Stimulated activated CD4-positive, alpha-beta T cell treated with anti-CD3 and anti-CD28 coated beads, TNF-alpha, amount 100 ng/mL, for 24 hours (primary cell): ENCODE measurements at regions not wholly inside any gene's neighbourhood (a gene's known extent, or its start where the extent isn't known, plus 50 kb on each side); places are given as distances from the start of the nearest gene placed in this dataset.
"Not testable (repeated sequence)": the region's sequence is repeated elsewhere in the genome, so short reads cannot be mapped to it uniquely, and the experiment has no call there.

Experiments used
- DNase-seq, 3 experiments: peaks; one replicate each; pipeline ENCODE4 v3.0.0-alpha.2; 2020; ENCODE audit warnings: low read depth in 3 of 3

DNA sequence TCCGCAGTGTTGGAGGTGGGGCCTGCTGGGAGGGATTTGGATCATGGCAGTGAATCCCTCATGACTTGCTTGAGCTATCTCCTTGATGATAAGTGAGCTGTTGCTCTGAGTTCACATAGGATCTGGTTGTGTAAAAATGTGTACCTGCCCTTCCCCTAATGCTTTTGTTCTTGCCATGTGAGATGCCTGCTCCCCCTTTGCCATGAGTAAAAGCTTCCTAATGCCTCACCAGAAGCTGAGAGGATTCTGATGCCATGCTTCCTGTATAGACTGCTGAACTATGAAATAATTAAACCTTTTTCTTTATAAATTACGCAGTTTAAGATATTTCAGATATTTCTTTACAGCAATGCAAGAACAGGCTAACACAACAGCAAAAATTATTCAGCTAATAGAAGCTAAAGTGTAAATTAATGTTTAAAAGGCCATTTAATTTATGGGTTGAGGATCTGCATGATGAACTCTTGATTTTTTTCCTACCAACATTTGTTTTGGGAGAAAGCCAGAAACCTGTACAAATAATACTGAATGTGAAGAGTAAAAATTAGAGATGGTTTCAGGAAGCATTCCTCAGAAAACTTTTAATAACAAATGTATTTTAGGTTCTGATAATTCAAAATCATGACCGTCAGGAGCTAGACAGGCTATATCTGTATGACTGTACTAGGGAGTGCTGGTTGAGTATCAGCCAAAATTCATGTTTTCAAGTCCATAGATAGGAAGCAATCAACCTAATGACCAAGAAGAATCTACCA is 177.5 kb upstream of the GRIA4 start:
- DNase-seq = no peak

DNA sequence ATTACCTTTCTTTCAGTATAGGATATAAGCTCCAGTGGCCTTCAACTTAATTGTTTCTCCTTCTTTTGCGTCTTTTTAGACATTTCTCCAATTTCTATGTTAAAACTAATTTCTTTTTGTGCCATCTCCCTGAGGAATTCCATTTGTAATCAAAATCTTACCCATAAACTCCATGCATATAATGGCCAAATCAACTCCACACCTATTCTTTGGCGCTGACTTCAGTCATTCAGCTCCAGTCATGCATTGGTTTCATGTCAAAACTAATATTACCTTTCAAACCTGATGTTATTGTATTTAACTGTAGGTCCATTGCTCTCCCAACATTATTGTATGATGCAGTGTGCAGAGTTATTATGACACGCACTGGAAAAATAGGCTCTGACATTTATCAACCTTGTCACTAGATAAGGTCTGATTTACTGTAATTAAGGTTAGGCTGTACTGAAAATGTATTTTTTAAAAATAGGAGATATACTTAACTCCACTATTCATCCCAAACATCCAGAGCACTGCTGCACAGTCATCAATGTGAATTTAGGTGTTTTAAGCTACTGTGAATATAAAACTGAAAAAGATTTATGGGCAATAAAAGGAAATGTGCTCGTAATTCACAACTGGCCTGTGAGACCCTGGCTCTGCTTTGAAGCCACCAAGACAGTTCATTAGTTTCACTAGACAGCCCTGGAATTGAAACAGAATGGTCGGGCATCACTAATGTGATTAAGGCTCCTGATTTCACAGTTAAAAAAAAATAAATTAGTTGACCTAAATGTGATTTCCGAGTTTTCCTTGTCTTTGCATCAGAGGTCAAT is 180.6 kb upstream of the GRIA4 start:
- DNase-seq = no peak

GRCh38 chr11:105407101-105407500 is 202.8 kb upstream of the GRIA4 start:
- no peak for DNase-seq

GRCh38 chr11:105401269-105401809 is 208.5 kb upstream of the GRIA4 start:
- DNase-seq = no peak

DNA sequence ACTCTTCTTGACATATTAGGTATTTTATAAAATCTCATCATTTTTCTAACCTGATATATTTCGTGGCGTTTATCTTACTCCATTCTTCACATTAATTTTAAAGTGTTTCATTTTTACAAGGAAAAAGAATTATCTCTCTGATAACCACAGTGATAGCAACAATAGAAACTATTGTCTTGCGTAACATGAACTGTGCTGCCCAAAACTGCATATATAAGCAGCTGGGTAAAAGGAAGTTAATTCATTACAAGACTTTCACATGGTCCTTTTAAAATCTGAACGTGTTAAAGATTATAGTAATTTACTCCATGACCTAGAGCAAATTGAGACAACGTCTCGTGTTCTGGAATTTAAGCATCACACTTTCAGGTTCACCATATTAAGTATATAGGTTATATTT is 210.4 kb upstream of the GRIA4 start:
- DNase-seq = no peak

GRCh38 chr11:105398636-105399035 is 211.2 kb upstream of the GRIA4 start:
- no peak for DNase-seq

DNA sequence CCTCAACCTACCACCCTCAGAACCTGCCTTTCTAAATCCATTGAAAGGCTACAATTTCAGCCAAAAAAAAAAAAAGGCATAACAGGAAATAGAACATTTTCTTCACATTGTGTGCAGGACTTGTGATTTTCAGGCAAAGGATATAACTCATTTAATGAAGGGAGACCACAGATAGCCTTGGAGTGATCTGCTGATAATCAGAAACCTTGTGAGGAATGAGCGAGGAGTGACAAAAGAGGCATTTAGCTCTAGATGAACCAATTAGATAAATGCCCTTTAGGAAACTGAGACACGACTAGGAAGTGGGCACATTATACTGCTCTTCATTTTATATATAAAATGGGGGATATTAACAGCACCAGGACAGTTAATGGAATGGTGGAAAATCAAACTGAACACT is 216.5 kb upstream of the GRIA4 start:
- no peak for DNase-seq

DNA sequence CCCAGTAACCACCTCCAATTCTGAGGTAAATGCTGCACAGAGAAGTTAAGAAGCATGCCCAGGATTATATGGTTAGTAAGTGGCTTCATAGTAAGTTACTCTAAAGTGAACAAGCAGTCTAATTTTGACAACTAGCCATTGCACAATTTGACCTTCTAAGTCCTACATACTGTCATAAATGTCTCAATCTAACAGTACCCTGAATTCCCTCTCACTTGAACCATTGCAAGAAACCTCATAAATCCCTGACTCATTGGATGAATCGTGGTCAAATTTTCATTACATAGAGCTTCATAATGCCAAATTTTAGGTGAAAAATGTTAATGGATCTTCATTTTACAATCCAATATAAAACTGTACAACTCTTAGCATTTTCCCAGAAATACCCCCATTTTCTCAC is 217.3 kb upstream of the GRIA4 start:
- no peak for DNase-seq

DNA sequence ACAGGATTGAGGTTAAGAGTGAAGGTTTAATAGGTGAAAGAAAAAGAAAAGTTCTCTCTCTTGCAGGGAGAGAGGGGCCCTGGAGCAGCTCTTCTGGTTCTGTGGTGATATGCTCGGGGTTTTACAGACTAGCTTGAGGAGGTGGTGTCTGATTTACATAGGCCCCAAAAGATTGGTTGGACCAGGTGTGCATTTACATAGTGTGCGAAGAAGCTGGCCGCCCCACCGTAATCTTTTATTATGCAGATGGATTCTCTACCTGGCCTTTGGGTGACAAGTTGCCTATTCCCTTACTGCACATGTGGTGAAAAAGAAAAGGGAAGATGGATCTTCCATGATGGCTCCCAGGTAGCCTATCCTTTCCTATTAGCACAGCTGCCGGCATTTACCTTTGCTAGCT is 219.9 kb upstream of the GRIA4 start:
- DNase-seq = no peak

DNA sequence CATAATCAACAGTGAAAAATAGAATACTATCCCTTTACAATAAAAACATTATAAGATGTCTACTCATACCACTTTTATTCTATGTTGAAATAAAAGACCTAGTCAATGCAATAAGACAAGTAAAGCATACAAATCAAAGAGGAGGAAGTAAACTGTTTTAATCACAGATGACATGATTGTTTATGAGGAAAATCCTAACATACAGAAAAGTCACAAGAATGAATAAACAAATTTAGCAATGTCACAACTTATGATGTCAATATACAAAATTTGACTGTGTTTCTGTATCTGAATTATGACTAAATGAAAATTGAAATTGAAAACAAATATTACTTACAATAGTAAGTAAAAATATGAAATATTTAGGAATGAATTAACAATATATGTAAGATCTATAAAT is 221.9 kb upstream of the GRIA4 start:
- no peak for DNase-seq

- DNase-seq = no peak
Observed at GRCh38 chr11:105381941-105382340, 227.9 kb upstream of the GRIA4 start.

- DNase-seq = no peak
Observed at GRCh38 chr11:105377870-105378269, 232.0 kb upstream of the GRIA4 start.

GRCh38 chr11:105372206-105372605 is 232.6 kb upstream of the CARD18 start:
- DNase-seq = no peak

DNA sequence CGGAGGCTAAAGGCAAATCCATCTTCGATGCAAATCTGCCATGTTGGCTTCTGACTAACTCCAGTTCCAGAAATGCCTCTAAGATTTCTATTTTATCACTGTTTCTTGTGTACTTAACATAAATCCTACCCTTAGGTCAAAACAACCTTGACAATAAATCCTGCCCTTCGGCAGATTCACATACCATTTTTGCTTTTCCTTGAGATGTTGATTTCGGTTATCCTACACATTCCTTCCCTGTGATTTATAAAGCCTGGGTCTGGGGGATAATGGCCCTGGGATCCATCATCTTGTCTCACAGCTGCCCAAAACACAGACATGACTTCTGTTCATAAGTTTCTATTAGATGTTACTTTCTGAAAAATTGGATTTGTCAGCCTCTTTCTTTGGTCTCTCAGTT is 231.7 kb upstream of the CARD18 start:
- no peak for DNase-seq

GRCh38 chr11:105368711-105369110 is 229.1 kb upstream of the CARD18 start:
- no peak for DNase-seq

- no peak for DNase-seq
Observed at GRCh38 chr11:105367129-105367528, 227.6 kb upstream of the CARD18 start.

- no peak for DNase-seq
Observed at GRCh38 chr11:105361651-105362050, 222.1 kb upstream of the CARD18 start.

GRCh38 chr11:105357764-105358163 is 218.2 kb upstream of the CARD18 start:
- DNase-seq = no peak

DNA sequence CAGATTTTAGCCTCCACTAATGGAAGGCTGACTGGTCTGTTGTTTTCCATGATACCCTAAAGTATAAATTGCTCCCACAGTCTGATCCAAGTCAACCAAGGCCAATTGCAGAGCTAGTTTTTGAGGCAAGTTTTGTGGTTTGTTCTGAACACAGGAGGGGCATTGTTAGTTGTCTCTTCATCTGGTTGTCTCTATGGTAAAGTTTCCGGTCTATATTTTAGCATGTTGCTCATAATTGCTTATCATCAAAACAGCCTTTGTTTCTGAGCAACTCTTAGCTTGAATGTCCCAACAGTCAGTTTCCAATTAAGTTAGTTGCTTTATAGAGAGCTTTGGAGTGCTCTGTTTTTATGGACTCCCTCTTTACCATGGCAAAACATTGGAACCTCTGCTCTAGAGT is 217.6 kb upstream of the CARD18 start:
- DNase-seq = no peak

GRCh38 chr11:105349867-105350266 is 210.3 kb upstream of the CARD18 start:
- not testable (repeated sequence) for DNase-seq

DNA sequence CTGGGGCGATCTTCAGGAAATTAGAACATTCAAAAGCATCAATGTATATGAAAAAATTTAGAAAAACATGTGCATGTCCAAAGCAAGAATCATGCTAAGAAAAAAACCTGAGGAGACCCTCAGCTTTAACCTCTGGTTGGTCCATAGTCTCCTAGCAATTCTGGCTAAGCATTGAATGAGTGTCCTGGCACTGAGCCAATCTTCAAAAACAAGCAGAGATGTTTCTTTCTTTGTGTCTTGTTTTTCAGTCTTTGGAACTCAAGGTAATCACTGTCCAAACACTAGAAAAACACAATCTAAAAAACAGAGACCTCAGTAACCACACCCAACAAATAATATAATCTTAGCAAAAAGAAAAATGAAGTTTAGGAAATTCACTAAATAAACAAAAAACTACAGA is 205.4 kb upstream of the CARD18 start:
- DNase-seq = no peak

DNA sequence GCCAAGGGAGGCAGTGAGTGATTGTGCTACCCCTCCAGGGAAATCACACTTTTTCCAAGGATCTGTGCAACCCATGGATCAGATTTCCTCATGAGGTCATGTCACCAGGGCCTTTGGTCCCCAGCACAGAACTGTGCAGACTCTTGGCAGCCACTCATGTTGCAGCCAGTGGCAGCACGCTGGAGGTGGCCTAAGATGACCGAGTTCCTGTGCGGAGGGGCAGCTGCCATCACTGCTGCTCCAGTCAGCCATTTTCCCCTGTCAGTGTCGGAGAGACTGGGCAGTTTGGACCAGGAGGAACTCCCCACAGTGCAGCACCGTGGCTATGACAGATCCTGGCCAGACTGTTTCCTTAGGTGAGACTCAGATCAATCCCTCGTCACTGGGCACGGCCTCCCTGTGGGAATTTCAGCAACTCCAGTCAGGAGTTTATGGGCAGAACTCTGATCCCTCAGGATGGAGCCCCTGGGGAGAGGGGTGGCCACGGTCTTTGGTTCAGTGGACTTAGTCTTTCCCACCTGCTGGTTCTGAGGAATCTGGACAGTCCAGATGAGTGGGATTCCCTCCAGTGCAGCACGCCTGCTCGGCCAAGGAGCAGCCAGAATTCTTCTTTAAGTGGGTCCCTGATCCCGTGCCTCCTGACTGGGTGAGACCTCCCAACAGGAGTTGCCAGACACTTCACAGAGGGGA is 194.6 kb upstream of the CARD18 start:
- no peak for DNase-seq
